HUES64 (cell line): ENCODE measurements at regions not wholly inside any gene's neighbourhood (a gene's known extent, or its start where the extent isn't known, plus 50 kb on each side); places are given as distances from the start of the nearest gene placed in this dataset.
"Not testable (repeated sequence)": the region's sequence is repeated elsewhere in the genome, so short reads cannot be mapped to it uniquely, and the experiment has no call there.

Experiments
- H3K27ac ChIP-seq: 2 replicates; pipeline ENCODE4 v1.7.0; 2013; ENCODE audit warnings: low read depth, low read length, inconsistent platforms
- H3K27me3 ChIP-seq: 2 replicates; pipeline ENCODE4 v1.6.1; 2013; ENCODE audit warnings: mild to moderate bottlenecking, low read length; ENCODE audit not compliant: insufficient read depth
- H3K36me3 ChIP-seq: 2 replicates; pipeline ENCODE4 v1.6.1; 2013; ENCODE audit warnings: mild to moderate bottlenecking, low read length; ENCODE audit not compliant: insufficient read depth
- H3K4me1 ChIP-seq: 2 replicates; pipeline ENCODE4 v1.6.1; 2013; ENCODE audit warnings: mild to moderate bottlenecking, low read length, moderate library complexity; ENCODE audit not compliant: insufficient read depth
- H3K4me3 ChIP-seq: 2 replicates; pipeline ENCODE4 v1.5.1; 2013; ENCODE audit warnings: mild to moderate bottlenecking, low read length, moderate library complexity
- H3K9ac ChIP-seq: 2 replicates; pipeline ENCODE4 v1.6.1; 2013; ENCODE audit warnings: mild to moderate bottlenecking, low read depth, low read length
- H3K9me3 ChIP-seq: 2 replicates; pipeline ENCODE4 v1.6.1; 2013; ENCODE audit warnings: low read depth, low read length; ENCODE audit not compliant: insufficient read depth
- WGBS: fragments of 150-250, 120-280 bp; methylation state at CpG from one replicate; pipeline ENCODE4 v1.1.7; 2013; ENCODE audit warnings: missing lambda C conversion rate; 5-methylcytosine and 5-hydroxymethylcytosine counted together

DNA sequence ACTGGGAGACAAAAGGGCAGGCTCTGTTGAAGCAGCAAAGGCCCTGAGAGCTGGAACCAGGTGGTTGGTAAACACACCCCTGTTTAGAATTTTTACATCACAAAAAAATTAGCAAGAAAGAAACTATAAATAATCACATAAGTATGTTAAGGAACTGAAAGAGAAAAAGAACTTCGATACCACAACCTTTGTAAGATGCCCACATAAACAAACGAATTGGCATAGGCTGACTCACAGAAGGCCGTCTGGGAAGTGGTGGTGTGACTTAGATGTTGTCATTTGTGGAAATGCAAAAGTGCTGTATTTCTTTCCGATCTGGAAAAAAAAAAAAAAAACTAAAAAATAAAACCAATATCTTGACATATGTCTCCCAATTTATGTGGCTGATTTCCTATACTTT is 235.1 kb downstream of the USP46 start:
- Histone ChIP-seq H3K4me1 (peaks cover 10% of the 10 kb centered on the region; the same call in 1 of the 2 replicates), H3K27ac (no peak overlapping the region), H3K4me3 (no peak overlapping the region), H3K36me3 (no peaks in the 10 kb centered on the region), H3K9me3 (no peaks in the 10 kb centered on the region), H3K9ac (no peak overlapping the region), H3K27me3 (no peaks in the 10 kb centered on the region)
- WGBS = 100% methylated on average over 2 of the region's 4 CpGs

DNA sequence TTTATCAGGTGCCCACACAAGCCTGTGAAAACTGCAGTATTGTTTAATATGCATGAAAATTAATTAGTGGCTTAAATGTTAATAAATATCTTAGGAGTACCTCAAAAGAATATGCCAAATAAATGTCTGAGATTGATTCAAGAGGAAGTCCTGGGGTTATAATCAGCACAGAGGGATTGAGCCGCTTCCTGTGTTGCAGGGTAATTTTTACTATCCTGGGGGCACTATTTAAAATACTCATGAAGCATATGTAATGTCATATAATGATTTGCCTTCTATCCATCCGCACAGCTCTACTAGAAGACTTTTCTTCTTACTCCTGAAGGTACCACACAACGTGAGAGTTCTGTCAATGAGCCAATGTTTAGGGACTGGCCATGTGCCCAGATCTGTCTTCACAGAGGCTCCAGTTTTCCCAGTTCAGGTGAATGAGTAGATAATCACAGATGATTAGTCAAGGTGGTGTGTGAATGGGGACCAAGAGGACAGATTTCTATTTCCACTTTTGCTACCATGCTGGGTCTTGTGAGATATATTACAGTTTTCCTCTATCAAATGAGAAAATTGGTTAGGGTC is 233.3 kb downstream of the USP46 start:
- WGBS = 91% methylated on average over 3 of the region's 3 CpGs
- Histone ChIP-seq H3K27me3 (no peaks in the 10 kb centered on the region), H3K27ac (no peak overlapping the region), H3K9ac (no peak overlapping the region), H3K4me1 (peaks cover 10% of the 10 kb centered on the region; the same call in 1 of the 2 replicates), H3K36me3 (no peaks in the 10 kb centered on the region), H3K9me3 (no peaks in the 10 kb centered on the region), H3K4me3 (no peak overlapping the region)

DNA sequence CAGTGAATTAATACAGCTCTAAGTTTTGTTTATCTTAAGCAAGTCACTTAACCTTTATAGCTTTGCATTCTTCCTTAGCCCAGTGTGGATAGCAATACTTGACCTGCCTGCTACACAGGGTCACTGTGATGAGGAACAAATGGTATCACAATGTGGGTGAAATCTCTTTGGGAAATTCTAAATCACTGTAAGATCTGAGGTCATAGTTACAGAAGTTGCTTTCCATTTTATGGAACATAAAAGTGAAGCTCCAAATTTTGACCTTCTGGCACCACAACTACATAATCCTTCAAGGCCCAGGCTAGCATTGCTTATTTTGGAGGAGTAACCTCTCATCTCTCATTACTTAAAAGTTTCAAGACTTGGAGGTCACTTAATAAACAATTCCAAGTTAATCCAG is 227.7 kb downstream of the USP46 start:
- H3K27ac ChIP-seq = no peak overlapping the region

DNA sequence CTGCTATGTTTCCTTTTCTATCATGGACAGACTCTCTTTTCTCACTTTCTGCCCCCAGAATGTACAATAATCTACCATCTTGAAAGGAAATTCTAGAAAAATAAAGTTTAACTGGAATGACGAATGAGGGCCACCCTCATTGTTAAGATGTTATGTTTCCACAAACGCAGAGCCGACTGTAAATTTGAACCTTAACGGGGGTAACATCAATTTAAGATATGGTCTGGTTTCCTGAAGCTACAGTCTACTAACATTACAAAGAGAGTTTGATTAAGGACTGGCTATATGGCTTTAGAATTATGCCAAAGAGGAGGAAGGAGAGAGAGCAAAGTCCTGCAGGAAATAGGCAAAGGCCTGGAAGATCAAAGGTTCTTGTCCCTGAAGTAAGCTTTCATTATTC is 227.2 kb downstream of the USP46 start:
- no peaks in the 10 kb centered on the region for H3K9me3 ChIP-seq
- no peaks in the 10 kb centered on the region for H3K27me3 ChIP-seq
- H3K27ac ChIP-seq = no peak overlapping the region
- 91% methylated on average over 4 of the region's 4 CpGs for WGBS
- H3K36me3 ChIP-seq = no peaks in the 10 kb centered on the region
- H3K9ac ChIP-seq = no peak overlapping the region
- H3K4me3 ChIP-seq = no peak overlapping the region
- H3K4me1 ChIP-seq = no peaks in the 10 kb centered on the region

More for the DNA sequence above, 227.7 kb downstream of the USP46 start:
- Histone ChIP-seq H3K4me1 (no peaks in the 10 kb centered on the region), H3K36me3 (no peaks in the 10 kb centered on the region), H3K9ac (no peak overlapping the region), H3K27me3 (no peaks in the 10 kb centered on the region), H3K9me3 (no peaks in the 10 kb centered on the region), H3K4me3 (no peak overlapping the region)

DNA sequence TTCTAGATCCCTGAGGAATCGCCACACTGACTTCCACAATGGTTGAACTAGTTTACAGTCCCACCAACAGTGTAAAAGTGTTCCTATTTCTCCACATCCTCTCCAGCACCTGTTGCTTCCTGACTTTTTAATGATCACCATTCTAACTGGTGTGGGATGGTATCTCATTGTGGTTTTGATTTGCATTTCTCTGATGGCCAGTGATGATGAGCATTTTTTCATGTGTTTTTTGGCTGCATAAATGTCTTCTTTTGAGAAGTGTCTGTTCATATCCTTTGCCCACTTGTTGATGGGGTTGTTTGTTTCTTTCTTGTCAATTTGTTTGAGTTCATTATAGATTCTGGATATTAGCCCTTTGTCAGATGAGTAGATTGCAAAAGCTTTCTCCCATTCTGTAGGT is 216.6 kb downstream of the USP46 start:
- not testable (repeated sequence) for H3K9ac ChIP-seq, H3K36me3 ChIP-seq, H3K9me3 ChIP-seq, H3K27me3 ChIP-seq, H3K27ac ChIP-seq, H3K4me1 ChIP-seq, H3K4me3 ChIP-seq
- no CpG with 5 or more reads among the region's 1 CpG for WGBS

DNA sequence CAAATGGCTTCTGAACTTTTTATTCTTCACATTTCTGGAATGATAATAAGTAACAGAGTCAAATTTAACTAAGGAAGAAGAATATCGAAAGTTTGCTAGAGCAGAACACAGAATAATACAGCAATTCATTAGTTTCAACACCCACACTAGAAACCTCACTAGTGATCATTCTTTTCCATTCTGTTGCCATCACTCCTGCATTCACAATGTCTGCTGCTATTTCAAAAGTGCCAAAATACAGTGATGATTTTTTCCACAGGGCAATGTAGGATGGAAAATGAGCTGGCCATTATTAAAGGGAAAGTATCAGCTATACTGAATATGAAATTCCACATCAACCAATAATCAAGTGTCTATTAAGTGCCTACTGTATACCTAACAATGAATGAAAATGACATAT is 186.7 kb downstream of the USP46 start:
- Histone ChIP-seq H3K27me3 (no peaks in the 10 kb centered on the region), H3K9me3 (no peaks in the 10 kb centered on the region), H3K27ac (no peak overlapping the region), H3K4me1 (no peaks in the 10 kb centered on the region), H3K9ac (no peak overlapping the region), H3K36me3 (no peaks in the 10 kb centered on the region), H3K4me3 (no peak overlapping the region)
- WGBS = 79% methylated on average over 1 of the region's 1 CpG

DNA sequence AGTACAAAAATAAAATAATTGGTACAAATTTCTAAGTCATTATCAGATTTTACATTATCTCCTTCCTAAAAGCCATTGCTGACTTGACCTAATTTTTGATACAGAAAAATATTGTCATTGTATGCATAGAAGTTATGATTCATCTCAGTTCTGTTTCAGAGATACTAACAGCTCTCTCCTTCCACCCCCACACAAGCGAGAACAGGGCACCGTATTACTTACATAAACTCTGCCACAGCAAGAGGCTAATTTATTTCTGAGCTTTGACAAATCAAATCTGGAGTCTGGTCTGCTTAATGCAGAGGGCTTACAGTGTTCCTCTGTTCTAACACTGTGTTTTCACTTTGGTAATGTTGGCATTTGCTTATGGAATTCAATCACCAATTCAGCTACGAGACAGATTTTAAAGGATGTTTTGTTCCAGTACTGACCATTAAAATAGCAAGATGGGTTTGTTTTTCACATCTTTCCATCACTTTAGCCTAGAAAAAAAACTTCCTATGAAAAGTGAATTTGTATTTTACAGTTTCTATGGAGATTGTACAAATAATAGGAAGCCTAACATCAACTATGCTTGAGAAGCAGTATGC is 181.8 kb downstream of the USP46 start:
- Histone ChIP-seq H3K27ac (no peak overlapping the region), H3K27me3 (no peaks in the 10 kb centered on the region), H3K9ac (no peak overlapping the region), H3K36me3 (no peaks in the 10 kb centered on the region), H3K9me3 (no peaks in the 10 kb centered on the region), H3K4me3 (no peak overlapping the region), H3K4me1 (no peaks in the 10 kb centered on the region)
- 93% methylated on average over 3 of the region's 3 CpGs for WGBS

DNA sequence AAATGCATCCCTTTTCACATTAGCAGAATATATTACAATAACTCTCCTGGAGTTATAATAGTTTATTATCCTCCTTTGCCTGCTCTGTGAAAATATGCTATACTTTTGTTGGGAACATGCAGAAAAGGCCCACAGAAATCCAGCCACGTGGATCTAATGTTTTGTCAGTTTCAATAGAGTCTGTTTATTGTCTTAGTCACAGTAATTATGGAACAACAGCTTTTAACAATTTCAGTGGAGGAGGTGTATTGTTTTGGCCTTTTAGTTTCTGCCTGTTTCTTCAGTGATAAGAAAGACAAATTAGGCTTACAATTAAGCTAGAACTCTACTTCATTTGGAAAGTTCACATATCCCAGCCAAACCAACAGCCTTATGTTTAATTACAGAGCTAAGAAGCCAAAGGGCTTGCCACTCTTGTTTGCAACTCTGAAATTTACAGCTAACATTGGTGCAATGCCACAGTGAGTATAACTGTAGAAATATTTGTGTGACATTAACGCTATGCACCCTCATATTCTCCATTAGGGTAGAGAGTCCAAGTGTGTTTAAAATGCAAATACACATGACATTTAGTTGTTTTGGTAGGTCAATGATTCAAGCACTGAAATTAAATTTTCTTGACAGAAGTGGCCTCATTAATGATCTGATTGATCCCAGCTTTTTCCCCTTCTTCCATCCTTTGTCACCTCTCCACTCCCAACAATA is 175.8 kb downstream of the USP46 start:
- 44% methylated on average over 2 of the region's 2 CpGs for WGBS
- no peaks in the 10 kb centered on the region for H3K36me3 ChIP-seq
- no peaks in the 10 kb centered on the region for H3K4me1 ChIP-seq

DNA sequence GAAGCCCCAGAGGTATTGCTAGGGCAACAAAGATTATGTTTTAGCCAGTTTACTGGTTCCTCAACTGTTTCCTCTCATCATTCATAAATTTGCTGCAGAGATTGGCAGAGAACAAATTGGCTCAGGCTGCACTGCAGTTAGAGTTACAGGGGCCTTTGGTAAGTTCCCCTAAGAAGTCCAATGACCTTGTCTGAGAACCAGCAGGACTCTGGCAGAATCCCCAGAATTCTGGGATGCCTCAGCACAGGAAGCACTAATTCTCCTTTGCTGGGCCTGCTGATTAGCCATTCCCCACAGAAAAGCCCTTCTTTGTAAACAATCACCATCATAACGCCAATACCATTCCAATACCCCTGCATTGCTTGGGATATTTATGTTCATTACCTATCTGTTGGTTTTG is 151.3 kb downstream of the USP46 start:
- no peak overlapping the region for H3K4me3 ChIP-seq
- no peak overlapping the region for H3K9ac ChIP-seq
- H3K27me3 ChIP-seq = no peaks in the 10 kb centered on the region
- H3K36me3 ChIP-seq = no peaks in the 10 kb centered on the region
- no peak overlapping the region for H3K27ac ChIP-seq
- WGBS = no CpG with 5 or more reads among the region's 1 CpG
- H3K9me3 ChIP-seq = no peaks in the 10 kb centered on the region
- no peaks in the 10 kb centered on the region for H3K4me1 ChIP-seq

More for the DNA sequence above, 175.8 kb downstream of the USP46 start:
- H3K27me3 ChIP-seq = no peaks in the 10 kb centered on the region
- H3K4me3 ChIP-seq = no peak overlapping the region
- no peak overlapping the region for H3K27ac ChIP-seq
- H3K9me3 ChIP-seq = no peaks in the 10 kb centered on the region
- no peak overlapping the region for H3K9ac ChIP-seq

DNA sequence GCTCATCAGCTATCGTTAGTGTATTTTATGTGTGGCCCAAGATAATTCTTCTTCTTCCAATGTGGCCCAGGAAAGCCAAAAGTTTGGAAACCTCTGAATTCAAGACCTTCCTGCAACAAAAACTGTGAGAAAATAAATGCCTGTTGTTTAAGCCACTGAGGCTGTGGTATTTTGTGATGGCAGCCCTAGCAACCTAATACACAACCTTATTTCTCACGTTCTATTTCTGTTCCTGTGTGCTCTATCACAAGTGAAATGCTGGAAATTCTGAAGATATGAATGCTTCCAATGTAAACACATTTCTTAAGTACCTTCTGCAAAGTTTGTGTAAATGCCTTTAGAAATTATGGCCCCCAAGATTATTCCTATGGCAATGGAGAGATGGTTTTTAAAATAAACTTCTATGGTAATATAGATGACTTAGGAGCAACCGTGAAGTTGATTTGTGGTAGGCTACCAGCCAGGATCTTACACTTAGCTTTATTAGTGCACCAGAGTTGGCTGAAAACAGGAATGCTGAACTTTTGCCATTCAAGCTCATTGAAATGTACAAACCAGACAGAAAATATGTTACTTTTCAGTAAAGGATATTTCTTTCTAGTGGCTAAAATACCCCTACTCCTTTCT is 148.0 kb downstream of the USP46 start:
- Histone ChIP-seq H3K9me3 (no peaks in the 10 kb centered on the region), H3K4me1 (no peaks in the 10 kb centered on the region), H3K9ac (no peak overlapping the region), H3K4me3 (no peak overlapping the region), H3K36me3 (no peaks in the 10 kb centered on the region), H3K27ac (no peak overlapping the region), H3K27me3 (no peaks in the 10 kb centered on the region)
- WGBS = 96% methylated on average over 3 of the region's 3 CpGs

DNA sequence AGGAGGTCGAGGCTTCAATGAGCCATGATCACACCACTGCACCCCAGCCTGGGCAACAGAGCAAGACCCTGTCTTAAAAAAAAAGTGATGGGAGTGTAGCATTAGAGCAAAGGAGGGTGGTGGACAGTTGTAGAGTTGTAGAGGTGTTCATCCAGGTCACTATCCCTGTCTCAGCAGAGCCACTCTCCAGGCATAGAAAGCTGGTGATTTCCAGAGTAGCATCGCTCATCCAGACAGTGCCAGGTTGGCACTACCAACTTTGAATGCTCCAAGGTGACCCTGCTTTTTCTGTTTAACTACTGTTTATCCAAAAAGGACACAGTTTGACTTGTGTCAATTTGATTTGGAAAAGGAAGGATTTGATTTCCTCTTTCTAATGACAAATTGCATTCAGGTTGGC is 147.3 kb downstream of the USP46 start:
- no peaks in the 10 kb centered on the region for H3K4me1 ChIP-seq
- WGBS = 92% methylated on average over 2 of the region's 2 CpGs
- H3K27me3 ChIP-seq = no peaks in the 10 kb centered on the region
- H3K9me3 ChIP-seq = no peaks in the 10 kb centered on the region
- no peak overlapping the region for H3K27ac ChIP-seq
- H3K36me3 ChIP-seq = no peaks in the 10 kb centered on the region
- no peak overlapping the region for H3K9ac ChIP-seq
- no peak overlapping the region for H3K4me3 ChIP-seq
